Islet precursor cell (in vitro differentiated cells): ENCODE measurements at regions not wholly inside any gene's neighbourhood (a gene's known extent, or its start where the extent isn't known, plus 50 kb on each side); places are given as distances from the start of the nearest gene placed in this dataset.

Source experiments
- DNase-seq: peaks from one replicate; pipeline ENCODE4 v3.0.0-alpha.2; 2018

- no peak for DNase-seq
These were observed 55.6 kb downstream of the MRPL32 start for GRCh38 chr7:42987648-42988214.

DNA sequence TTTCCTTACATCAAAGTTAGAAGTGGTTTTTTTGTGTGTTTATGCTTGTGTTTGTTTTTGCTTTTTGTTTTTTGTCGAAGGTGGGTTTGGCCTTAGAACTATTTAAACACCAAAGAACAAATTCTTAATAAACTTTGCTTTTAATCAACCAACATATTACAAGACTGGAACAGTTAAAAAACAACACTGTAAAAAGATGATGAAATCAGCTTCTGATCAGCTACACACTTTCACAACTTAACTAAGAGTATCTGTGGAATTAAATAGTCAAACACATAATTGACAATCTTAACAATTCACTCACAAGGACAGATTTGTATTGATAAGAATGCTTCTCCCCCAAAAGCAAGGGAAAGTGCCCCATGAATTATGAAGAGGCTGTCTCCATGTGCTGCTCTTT is 58.8 kb downstream of the MRPL32 start:
- no peak for DNase-seq

DNA sequence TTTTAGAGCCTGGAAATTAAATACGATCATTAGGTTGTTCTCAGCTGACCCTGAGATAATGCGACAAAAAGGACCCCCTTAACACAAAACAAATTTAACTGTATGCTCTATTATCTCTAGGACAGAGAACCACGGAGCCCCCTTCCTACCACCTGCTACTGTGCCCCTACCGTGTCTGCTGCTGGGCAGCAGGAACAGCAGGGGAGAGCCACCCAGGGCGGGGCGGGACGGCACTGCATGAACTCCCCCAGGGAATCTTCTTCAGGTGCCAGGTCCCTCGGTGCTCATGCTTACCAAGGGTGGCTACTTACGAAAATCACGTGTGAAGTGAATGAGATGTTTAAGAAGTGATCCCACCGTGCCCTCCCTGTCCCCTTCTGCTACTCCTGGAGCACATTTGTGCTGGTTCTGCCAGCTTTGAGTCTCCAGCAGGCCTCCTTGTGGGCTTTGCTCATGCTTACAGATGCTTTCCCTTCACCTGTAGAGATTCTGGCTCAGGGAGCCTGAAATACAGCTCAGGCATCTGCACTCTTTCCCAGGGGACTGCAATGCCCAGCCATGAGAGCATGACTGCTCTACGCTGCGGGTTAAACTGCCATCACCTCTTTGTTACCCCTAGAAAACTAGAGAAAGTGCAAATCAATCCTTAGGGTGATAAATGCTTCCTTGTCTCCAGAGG is 59.9 kb downstream of the MRPL32 start:
- no peak for DNase-seq

DNA sequence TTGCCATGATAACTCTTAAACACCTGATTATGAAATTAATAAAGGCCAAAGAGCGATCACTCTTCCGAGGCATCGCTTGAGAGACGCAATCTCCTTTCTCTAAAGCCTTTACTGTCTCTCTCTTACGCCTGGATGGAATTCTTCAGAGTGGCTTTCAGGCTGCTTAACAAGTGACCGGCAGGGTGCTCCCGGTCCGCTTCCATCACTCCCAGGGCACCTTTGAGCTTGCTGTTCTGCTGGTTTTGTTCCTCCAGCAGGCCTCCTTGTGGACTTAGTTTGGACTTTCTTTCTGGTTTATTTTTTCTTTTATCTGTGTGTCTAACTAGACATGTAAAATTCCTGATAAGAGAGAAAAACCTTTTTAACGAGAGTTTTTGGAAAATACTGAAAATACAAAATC is 60.9 kb downstream of the MRPL32 start:
- peak; percentile 59 for DNase-seq

DNA sequence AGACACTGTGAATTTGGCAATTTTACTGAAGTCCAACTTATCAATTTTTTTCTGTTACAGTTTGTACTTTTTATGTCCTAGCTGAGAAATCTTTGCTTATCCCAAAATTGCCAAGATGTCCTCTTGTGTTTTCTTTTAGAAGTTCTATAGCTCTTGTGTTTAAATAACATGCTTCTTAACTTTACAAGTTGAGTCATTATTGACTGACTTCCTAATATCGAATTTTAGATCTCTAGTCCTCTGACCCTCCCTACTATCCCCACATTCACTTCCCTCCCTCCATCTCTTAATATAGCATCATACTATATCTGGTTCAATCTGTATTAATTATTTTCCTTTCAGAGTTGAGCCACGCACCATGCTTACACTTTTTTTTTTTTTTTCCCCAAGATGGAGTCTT is 61.9 kb downstream of the MRPL32 start:
- no peak for DNase-seq

- DNase-seq, result no peak
These were observed 65.4 kb downstream of the MRPL32 start for GRCh38 chr7:42997611-42998010.

- DNase-seq, result no peak
These were observed 71.9 kb downstream of the MRPL32 start for GRCh38 chr7:43004082-43004481.

GRCh38 chr7:43006008-43006407 is 73.8 kb downstream of the MRPL32 start:
- DNase-seq, result no peak

- no peak for DNase-seq
These were observed 77.9 kb downstream of the MRPL32 start for GRCh38 chr7:43010061-43010460.

DNA sequence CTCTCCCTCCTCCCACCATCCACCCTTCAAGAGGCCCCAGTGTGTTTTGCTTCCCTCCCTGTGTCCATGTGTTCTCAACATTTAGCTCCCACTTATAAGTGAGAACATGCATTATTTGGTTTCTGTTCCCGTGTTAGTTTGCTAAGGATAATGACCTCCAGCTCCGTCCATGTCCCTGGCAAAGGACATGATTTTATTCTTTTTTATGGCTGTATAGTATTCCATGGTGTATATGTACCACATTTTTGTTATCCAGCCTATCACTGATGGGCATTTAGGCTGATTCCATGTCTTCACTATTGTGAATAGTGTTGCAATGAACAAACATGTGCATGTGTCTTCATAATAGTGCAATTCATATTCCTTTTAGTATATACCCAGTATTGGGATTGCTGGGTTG is 79.7 kb downstream of the MRPL32 start:
- DNase-seq, result no peak

- DNase-seq, result no peak
These were observed 82.2 kb downstream of the MRPL32 start for GRCh38 chr7:43014406-43014805.

DNA sequence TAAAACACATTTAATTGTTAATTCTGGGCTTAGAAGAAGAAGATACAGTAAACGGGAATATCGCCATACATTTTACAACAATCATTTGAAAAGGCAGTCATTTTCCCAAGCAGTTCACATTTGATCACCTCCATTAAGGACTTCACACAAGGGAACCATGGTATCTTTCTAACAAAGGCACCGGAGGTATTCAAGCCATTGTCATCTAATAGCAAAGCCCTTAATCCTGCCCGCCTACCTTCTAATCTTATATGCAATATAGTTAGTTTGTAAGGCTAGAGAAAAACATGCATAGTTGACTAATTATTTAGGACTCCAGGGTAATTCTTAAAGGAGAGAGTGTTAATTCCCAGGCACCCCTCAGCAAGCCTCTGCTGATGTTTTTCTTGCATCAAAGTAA is 83.1 kb downstream of the MRPL32 start:
- DNase-seq, result no peak

GRCh38 chr7:43018446-43018845 is 86.3 kb downstream of the MRPL32 start:
- DNase-seq, result no peak

- no peak for DNase-seq
These were observed 89.3 kb downstream of the MRPL32 start for GRCh38 chr7:43021431-43021830.

DNA sequence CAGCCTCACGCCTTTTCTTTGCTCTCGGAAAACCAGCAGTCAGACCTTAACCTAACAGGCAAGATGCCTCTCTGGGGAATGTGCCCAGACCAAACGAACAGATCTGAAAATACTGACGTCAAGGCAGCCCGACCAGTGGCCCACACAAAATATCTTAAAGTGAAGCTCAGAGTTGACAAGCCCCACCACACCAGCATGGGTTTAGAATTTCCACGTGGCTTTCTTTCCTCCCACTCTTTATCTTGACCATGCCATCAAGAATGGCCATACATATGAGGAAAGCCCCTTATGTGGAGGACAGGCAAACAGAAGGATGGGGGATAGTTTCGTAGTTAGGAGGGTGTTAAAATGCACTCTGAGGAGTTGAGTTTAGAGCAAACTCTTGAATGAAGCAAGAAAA is 89.8 kb downstream of the MRPL32 start:
- no peak for DNase-seq

DNA sequence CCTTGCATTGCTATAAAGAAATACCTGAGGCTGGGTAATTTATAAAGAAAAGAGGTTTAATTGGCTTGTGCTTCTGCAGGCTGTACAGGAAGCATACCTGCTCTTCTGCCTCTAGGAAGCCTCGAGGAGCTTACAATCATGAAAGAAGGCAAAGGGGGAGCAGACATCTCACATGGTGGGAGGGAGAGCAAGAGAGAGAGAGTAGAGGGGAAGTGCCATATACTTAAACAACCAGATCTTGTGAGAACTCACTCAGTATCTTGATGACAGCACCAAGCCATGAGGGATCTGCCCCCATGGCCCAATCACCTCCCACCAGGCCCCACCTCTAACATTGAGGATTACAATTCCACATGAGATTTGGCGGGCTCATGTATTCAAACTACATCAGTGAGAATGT is 79.1 kb upstream of the HECW1 start:
- DNase-seq, result no peak

DNA sequence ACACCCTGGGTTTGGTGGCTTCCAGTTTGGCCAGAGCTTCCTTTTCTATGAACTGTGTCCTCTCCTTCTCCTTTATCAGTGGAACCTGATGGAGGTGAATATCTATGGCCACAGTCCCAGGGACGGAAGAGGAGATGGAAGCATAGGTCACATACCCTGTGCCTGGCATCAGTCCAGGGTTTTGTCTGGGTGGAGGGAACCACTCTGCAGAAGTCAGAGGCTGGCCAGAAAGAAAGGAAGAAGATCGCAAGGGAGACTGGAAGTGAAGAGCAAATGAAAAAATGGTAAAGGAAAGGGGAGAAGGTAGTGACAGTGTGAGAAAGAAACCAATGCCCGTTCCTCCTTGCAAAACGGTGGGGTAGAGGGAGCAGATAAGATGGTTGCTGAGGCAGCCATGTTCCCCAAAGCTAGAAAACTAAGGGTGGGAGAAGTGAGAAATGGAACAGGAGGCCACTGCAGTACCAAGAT is 77.9 kb upstream of the HECW1 start:
- no peak for DNase-seq

DNA sequence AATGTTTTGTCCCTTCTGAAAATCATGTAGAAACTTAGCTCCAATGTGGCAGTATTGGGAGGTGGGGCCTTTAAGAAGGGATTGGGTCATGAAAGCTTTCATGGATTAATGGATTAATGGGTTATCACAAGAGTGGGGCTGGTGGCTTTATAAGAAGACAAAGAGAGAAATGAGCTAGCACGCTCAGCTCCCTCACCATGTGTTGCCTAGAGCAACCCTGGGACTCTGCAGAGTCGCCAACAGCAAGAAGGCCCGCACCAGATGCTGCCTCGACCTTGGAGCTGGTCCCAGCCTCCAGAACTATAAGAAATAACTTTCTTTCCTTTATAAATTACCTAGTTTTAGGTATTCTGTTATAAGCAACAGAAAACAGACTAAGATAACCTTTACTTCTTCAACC is 74.9 kb upstream of the HECW1 start:
- DNase-seq, result no peak

DNA sequence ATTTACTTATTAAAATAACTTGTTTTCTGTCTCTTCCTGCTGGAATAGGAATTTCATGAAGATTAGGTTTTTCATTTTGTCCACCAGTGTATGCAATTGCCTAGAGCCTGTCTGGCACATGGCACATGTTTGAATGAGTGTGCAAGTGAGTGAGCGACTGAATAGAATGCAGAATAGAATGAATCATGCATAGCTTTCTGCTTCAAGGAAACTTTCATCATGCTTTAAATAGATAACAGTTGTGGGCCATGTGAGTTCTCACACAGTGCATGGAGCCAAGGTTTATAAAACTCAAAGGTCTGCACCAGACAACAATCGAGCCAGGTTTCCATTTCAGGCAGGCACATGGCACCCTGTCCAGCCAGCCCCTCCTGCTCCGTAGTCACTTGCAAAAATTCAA is 74.2 kb upstream of the HECW1 start:
- no peak for DNase-seq

DNA sequence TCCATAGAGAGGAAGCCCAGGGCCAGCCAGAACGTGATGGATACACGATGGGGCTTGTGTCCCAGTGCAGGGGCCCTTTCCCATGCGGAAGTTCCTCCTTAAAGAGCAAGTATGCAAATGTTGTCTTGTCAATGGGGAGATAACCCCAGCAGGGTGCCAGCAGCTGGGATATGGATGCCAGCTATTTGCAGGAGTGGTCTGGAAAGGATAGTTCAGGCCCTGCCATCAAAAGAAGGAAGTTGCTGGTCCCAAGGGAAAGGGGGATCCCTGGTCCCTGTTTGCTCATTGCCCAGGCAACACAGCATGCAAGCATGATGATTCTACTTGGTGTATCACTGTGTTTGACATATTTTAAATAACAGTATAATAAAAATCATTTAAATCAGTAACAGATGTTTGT is 73.1 kb upstream of the HECW1 start:
- no peak for DNase-seq

GRCh38 chr7:43040461-43040860 is 72.0 kb upstream of the HECW1 start:
- no peak for DNase-seq

GRCh38 chr7:43041105-43041504 is 71.3 kb upstream of the HECW1 start:
- no peak for DNase-seq

DNA sequence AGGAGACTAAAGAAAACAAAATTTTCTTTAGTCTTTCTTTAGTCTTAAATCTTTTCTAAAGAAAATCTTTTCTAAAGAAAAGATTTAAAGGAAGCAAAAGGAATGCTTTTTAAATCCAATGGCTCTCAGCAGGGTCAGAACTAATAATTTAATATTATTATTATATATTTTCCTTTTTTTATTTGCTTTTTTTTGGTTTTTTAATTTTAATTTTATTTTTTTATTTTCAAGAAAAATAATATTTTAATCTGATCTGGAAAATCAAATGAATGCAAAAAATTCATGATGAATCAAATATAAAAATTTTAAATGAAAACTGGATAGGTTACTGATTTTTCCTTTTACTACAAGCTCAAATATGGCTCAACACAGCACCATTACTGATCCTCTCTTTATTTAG is 70.7 kb upstream of the HECW1 start:
- no peak for DNase-seq

GRCh38 chr7:43042302-43042701 is 70.1 kb upstream of the HECW1 start:
- no peak for DNase-seq

GRCh38 chr7:43044511-43044910 is 67.9 kb upstream of the HECW1 start:
- no peak for DNase-seq
